Astrocyte of the cerebellum (primary cell): ENCODE measurements at regions not wholly inside any gene's neighbourhood (a gene's known extent, or its start where the extent isn't known, plus 50 kb on each side); places are given as distances from the start of the nearest gene placed in this dataset.

Source experiments
- DNase-seq: peaks from one replicate; pipeline ENCODE4 v3.0.0-alpha.2; 2011; ENCODE audit warnings: low read depth
- H3K4me3 ChIP-seq: 2 replicates; pipeline ENCODE4 v1.5.1; 2011; ENCODE audit warnings: mild to moderate bottlenecking, low read depth, low read length, moderate library complexity
- CTCF ChIP-seq: IDR thresholded peaks from 2 replicates; pipeline ENCODE4 v1.5.1; 2012; ENCODE audit warnings: low read length, low read depth, moderate library complexity, mild to moderate bottlenecking; ENCODE audit errors: missing control alignments
- in situ Hi-C: cut with HindIII; loops from 2 replicates; pipeline ENCODE4 v1.10.0; 2017; ENCODE audit warnings: low sequenced_read_pairs

- in situ Hi-C loops: no loop called here
- TF ChIP-seq CTCF: no peak
These were observed 639.3 kb downstream of the DSC3 start for GRCh38 chr18:30403278-30403677.

GRCh38 chr18:30387401-30387800 lies 655.1 kb downstream of the DSC3 start:
- H3K4me3 ChIP-seq: no peak overlapping the region
- TF ChIP-seq CTCF: no peak
- in situ Hi-C loops: no loop called here
- no peak for DNase-seq

More at GRCh38 chr18:30403278-30403677, 639.3 kb downstream of the DSC3 start:
- no peak overlapping the region for H3K4me3 ChIP-seq
- no peak for DNase-seq

- no peak overlapping the region for H3K4me3 ChIP-seq
- no peak for DNase-seq
- in situ Hi-C loops: no loop called here
- TF ChIP-seq CTCF: no peak
These were observed 655.9 kb downstream of the DSC3 start for GRCh38 chr18:30386624-30387023.

- no peak for TF ChIP-seq CTCF
- in situ Hi-C loops: no loop called here
- H3K4me3 ChIP-seq: no peak overlapping the region
- DNase-seq: no peak
These were observed 656.9 kb downstream of the DSC3 start for GRCh38 chr18:30385684-30386083.

- TF ChIP-seq CTCF: no peak
- in situ Hi-C loops: no loop called here
- H3K4me3 ChIP-seq: no peak overlapping the region
- DNase-seq: no peak
These were observed 660.7 kb downstream of the DSC3 start for GRCh38 chr18:30381826-30382225.

GRCh38 chr18:30378097-30378496 lies 664.4 kb downstream of the DSC3 start:
- no peak for DNase-seq
- TF ChIP-seq CTCF: no peak
- in situ Hi-C loops: no loop called here
- H3K4me3 ChIP-seq: no peak overlapping the region

GRCh38 chr18:30376515-30376914 lies 666.0 kb downstream of the DSC3 start:
- DNase-seq: no peak
- H3K4me3 ChIP-seq: no peak overlapping the region
- TF ChIP-seq CTCF: no peak
- in situ Hi-C loops: no loop called here
